22Rv1 (cell line): ENCODE measurements at regions not wholly inside any gene's neighbourhood (a gene's known extent, or its start where the extent isn't known, plus 50 kb on each side); places are given as distances from the start of the nearest gene placed in this dataset.
"Not testable (repeated sequence)": the region's sequence is repeated elsewhere in the genome, so short reads cannot be mapped to it uniquely, and the experiment has no call there.

Experiments
- ZFX ChIP-seq: fragments of 450-650 bp; IDR thresholded peaks from 2 replicates; pipeline ENCODE4 v1.6.1; 2017; ENCODE audit warnings: antibody characterized with exemption, borderline replicate concordance
- TF ChIP-seq, protein P1 (sequence below): fragments of 450-650 bp; IDR thresholded peaks from 2 replicates; pipeline ENCODE4 v1.5.1; 2017; ENCODE audit warnings: mild to moderate bottlenecking

DNA sequence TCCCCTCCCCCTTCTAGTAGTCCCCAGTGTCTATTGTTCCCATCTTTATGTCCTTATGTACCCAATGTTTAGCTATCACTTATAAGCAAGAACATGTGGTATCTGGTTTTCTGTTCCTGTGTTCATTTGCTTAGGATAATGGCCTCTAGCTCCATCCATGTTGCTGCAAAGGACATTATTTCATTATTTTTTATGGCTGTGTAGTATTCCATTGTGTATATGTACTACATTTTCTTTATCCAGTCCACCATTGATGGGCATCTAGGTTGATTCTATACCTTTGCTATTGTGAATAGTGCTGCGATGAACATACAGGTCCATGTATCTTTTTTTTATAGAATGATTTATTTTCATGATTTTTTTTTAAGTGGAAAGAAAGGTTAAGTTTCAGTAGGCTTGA is 135.6 kb upstream of the MED14 start:
- TF ChIP-seq, protein P1, sequence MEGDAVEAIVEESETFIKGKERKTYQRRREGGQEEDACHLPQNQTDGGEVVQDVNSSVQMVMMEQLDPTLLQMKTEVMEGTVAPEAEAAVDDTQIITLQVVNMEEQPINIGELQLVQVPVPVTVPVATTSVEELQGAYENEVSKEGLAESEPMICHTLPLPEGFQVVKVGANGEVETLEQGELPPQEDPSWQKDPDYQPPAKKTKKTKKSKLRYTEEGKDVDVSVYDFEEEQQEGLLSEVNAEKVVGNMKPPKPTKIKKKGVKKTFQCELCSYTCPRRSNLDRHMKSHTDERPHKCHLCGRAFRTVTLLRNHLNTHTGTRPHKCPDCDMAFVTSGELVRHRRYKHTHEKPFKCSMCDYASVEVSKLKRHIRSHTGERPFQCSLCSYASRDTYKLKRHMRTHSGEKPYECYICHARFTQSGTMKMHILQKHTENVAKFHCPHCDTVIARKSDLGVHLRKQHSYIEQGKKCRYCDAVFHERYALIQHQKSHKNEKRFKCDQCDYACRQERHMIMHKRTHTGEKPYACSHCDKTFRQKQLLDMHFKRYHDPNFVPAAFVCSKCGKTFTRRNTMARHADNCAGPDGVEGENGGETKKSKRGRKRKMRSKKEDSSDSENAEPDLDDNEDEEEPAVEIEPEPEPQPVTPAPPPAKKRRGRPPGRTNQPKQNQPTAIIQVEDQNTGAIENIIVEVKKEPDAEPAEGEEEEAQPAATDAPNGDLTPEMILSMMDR, result not testable (repeated sequence)
- TF ChIP-seq ZFX, result not testable (repeated sequence)
